GM18909 (cell line): ENCODE measurements at regions not wholly inside any gene's neighbourhood (a gene's known extent, or its start where the extent isn't known, plus 50 kb on each side); places are given as distances from the start of the nearest gene placed in this dataset.

Experiments used
- ATAC-seq: cut with Tn5 transposase; IDR thresholded peaks from one replicate; pipeline ENCODE4 v1.9.1; 2021; ENCODE audit warnings: mild to moderate bottlenecking; ENCODE audit not compliant: unreplicated experiment, poor library complexity

GRCh38 chr2:56508662-56509061 lies 324.9 kb downstream of the CCDC85A start:
- ATAC-seq: no peak

DNA sequence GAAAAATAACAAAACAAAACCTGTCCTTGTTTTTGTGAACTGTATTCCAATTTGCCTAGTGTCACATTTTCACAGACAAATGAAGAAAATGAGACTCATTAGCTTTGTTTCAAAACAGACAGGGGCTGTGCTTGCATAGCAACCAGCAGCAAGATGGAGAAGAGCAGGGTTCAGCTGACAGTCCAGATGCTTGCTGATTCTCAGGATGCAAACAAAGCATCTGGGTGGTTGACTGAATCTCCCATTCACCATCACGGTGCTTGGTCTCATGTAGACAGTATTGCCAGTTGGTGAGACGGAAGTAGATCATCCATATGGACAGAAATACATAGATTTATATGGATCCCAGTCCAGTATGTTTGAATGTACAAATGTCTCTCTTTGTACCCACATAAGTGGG lies 326.8 kb downstream of the CCDC85A start:
- no peak for ATAC-seq

GRCh38 chr2:56515399-56515798 lies 331.6 kb downstream of the CCDC85A start:
- ATAC-seq: no peak

GRCh38 chr2:56519806-56520205 lies 336.0 kb downstream of the CCDC85A start:
- ATAC-seq: no peak

DNA sequence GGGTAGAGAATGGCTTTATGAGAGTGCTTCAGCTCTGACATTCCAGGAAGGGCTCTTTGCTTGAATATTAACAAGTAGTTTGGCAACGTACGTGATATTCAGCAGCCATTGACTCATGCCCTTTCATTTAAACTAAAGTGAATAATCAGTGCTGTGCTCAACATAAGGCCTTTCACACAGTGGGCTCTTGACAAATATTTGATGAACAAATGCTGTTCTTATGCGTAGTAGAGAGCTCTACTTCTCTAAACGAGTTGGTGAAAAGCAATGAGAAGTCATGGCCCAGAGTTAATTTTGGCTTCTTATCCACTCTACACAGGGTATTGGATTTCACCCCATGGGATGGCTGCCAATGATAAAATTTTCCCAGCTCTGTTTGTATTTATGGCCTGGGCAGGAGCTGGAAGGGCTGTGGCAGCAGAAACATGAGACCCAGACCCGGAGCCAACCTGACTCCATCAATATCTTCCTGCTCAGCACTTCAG lies 338.9 kb downstream of the CCDC85A start:
- ATAC-seq: no peak

DNA sequence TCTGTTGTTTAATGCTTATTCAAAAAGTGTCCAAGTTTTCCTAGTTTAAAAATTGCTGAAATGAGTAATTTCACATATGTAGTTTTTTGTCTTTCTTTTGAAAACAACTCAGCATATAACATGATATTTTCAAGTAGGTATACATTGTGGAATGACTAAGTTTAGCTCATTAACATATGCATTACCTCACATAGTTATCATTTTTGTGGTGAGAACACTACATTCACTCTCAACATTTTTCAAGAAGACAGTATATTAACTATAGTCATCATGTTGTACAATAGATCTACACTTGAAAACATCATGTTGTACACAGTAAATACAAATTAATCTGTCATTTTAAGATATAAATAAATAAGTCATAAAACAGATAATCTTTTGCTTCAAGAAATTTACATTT lies 340.0 kb downstream of the CCDC85A start:
- ATAC-seq: no peak

GRCh38 chr2:56531668-56532420 lies 348.1 kb downstream of the CCDC85A start:
- no peak for ATAC-seq

GRCh38 chr2:56534321-56534720 lies 350.5 kb downstream of the CCDC85A start:
- ATAC-seq: no peak

DNA sequence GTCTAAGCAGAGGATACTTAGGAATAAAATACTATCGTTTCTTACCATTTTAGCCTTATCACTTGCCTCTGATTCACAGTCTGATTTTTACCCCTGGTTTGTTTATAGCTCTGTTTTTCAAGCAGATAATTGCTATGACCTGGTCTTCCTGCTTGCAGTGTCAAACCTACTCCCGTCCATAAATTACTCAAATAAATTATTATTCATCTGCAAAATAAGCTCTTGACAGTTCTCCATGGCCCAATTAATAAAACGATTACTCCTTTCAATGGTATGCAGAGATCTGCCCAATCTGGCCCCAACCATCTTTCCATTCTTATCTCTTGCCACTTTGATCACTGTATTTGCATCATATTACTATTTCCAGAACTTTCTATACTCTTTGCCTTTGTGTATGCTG lies 354.0 kb downstream of the CCDC85A start:
- ATAC-seq: no peak

DNA sequence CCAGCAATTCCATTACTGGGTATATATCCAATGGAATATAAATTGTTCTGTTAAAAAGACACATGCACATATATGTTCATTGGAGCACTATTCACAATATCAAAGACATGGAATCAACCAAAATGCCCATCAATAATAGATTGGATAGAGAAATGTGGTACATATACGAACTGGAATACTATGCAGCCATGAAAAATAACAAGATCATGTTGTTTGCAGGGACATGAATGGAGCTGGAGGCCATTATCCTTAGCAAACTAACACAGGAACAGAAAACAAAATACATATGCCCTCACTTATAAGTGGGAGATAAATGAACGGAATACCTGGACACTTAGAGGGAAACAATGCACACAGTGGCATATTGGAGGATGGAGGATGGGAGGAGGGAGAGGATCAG lies 355.8 kb downstream of the CCDC85A start:
- ATAC-seq: no peak

GRCh38 chr2:56540467-56540866 lies 356.7 kb downstream of the CCDC85A start:
- no peak for ATAC-seq

GRCh38 chr2:56540916-56541315 lies 357.1 kb downstream of the CCDC85A start:
- no peak for ATAC-seq

GRCh38 chr2:56542213-56542612 lies 358.4 kb downstream of the CCDC85A start:
- no peak for ATAC-seq

DNA sequence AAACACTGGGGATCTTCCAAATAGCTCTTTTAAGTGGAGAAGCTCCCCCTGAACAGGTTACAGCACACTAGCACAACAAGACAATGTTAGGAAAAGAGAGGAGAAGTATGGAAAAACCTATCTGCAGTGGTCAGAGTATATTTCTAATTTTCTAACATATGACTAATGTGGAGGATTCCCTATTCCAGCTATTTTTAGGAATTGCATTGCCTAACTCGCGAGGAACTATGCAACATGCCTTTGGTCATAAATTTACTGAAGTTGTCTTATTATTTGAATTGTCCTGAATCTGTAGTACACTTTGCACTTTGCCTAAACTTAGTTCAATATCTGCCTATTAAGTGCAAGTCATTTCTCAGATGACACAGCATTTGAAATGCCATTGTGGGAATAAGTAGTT lies 381.4 kb downstream of the CCDC85A start:
- ATAC-seq: no peak

GRCh38 chr2:56571074-56571473 lies 387.3 kb downstream of the CCDC85A start:
- ATAC-seq: no peak

- ATAC-seq: no peak
Observed at GRCh38 chr2:56576001-56576400, 392.2 kb downstream of the CCDC85A start.

DNA sequence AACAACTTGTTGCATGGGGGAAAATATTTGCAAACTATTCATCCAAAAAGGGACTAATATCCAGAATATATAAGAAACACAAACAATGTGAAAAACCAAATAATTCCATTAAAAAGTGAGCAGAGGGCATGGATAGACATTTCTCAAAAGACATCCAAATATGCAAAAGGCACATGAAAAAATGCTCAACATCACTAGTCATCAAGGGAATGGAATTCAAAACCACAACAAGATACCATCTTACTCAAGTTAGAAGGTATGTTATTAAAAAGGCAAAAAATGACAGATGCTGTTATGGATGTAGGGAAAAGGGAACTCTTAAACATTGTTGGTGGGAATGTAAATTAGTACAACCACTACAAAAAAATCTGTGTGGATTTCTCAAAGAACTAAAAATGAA lies 396.5 kb downstream of the CCDC85A start:
- no peak for ATAC-seq

DNA sequence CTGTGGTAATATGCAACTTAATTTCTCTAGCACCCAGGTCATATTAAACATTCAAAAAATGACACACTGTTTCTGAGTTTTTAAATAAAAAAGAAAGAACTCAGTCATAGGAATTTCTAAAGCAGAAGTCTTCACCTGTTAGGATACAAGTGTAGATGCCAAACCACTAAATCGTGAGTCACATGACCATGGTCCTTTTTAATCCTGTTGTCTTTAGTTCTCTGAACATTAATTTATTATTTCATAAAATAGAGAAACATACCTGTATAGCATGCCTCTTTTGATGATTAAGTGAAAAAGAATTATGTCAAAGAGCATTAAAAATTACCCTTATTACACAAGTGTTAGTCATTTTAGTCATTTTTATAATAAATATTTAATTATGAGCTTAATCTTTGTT lies 398.8 kb downstream of the CCDC85A start:
- ATAC-seq: no peak

GRCh38 chr2:56583796-56584315 lies 400.1 kb downstream of the CCDC85A start:
- ATAC-seq: no peak

DNA sequence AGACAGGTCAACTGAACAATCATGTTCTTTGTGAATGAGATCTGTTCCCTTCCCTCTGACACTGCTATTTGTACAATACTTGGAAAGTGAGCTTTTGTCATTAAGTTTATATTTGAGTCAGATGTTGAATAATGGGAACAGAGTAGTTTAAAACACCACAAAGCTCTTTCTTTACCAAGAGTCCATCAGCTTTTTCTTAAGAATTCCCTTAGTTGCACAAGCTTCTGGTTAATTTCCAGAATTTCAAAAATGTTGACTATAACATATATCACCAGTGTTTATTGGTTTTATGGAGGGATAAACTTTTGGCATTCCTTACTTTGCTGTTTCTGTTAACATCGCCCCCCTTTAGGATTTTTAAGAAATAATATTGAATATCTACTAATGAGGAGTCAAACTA lies 403.7 kb downstream of the CCDC85A start:
- ATAC-seq: no peak

- ATAC-seq: no peak
Observed at GRCh38 chr2:56589194-56589593, 405.4 kb downstream of the CCDC85A start.

DNA sequence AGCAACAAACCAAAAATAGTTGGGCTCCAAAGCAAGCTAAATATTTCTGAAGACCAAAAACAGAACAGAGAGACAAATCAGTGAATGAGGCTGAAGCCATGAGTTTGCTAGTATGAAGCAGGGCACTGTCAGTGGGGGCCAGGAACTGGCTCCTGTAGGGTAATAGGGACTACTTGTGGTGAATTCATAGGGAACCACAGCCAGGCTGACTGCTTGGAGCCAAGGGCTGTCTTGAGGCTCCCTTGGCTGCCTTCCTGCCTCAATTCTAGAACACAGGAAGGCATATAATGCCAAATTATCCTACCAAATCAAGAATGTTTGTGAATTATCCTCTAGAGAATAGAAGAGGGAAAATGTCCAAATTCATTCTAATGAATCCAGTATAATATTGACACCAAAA lies 406.0 kb downstream of the CCDC85A start:
- ATAC-seq: no peak
